ENCODE measurements at regions not wholly inside any gene's neighbourhood (a gene's known extent, or its start where the extent isn't known, plus 50 kb on each side); places are given as distances from the start of the nearest gene placed in this dataset.

GRCh38 chr16:65481956-65482355 is 360.1 kb upstream of the CDH11 start:
- H3K27me3 Mint-ChIP-seq, result no peaks in the 10 kb centered on the region
- no peaks in the 10 kb centered on the region for H3K36me3 ChIP-seq (replicated peaks in 1 of 2; ENCODE audit: control extremely low read depth in 1 of 2, control insufficient read depth in 1 of 2, extremely low read depth in 1 of 2, insufficient read depth in 2 of 2, low read length in 1 of 2)
- ChIA-PET CTCF (no interaction called here), POLR2A (no interaction called here)
- intact Hi-C loops (cut with micrococcal nuclease), result no loop called here
- ATAC-seq (ENCODE audit: low read depth) (no peak), DNase-seq (no peak)
- TF ChIP-seq EZH2 (IDR thresholded peaks at IDR 0.05; ENCODE audit: borderline replicate concordance, insufficient read depth, low read depth, low read length, poor library complexity, severe bottlenecking) (no peak), CTCF (IDR thresholded peaks at IDR 0.05) (no peak)
- H3K9me3 ChIP-seq (ENCODE audit: control extremely low read depth in 1 of 3, control insufficient read depth in 2 of 3, insufficient read depth in 1 of 3, low read length in 2 of 3), result peaks cover 0 to 4% (median 0%) of the 10 kb centered on the region in 3 donors
- H3K9ac ChIP-seq (ENCODE audit: low read length), result no peak overlapping the region
- H3K27ac Mint-ChIP-seq, result no peak overlapping the region
- no peaks in the 10 kb centered on the region for H3K79me2 ChIP-seq (ENCODE audit: control insufficient read depth, insufficient read depth, low read length)
- H3K27me3 ChIP-seq (replicated peaks in 1 of 4; ENCODE audit: control extremely low read depth in 1 of 4, control insufficient read depth in 3 of 4, insufficient read depth in 4 of 4, low read length in 3 of 4), result no peaks in the 10 kb centered on the region
- no peak overlapping the region for H3K27ac ChIP-seq (ENCODE audit: low read length in 2 of 2)
- H3K4me3 ChIP-seq (ENCODE audit: control extremely low read depth in 1 of 5, extremely low read depth in 1 of 5, insufficient read depth in 1 of 5, low read depth in 2 of 5, low read length in 4 of 5), result no peak overlapping the region
- WGBS (ENCODE audit: insufficient coverage), result 75% methylated on average over 1 of the region's 4 CpGs
- H4K20me1 ChIP-seq (ENCODE audit: control insufficient read depth, insufficient read depth, low read length, poor library complexity, severe bottlenecking), result no peaks in the 10 kb centered on the region
- H3K4me1 Mint-ChIP-seq, result no peaks in the 10 kb centered on the region
- H3K4me1 ChIP-seq (ENCODE audit: control insufficient read depth in 2 of 2, insufficient read depth in 2 of 2, low read length in 2 of 2), result no peaks in the 10 kb centered on the region
- H3K9me3 Mint-ChIP-seq (ENCODE audit: insufficient read depth), result no peaks in the 10 kb centered on the region
- H3K4me3 Mint-ChIP-seq, result no peak overlapping the region
- H2AFZ ChIP-seq (ENCODE audit: insufficient read depth, low read depth, low read length, poor library complexity, severe bottlenecking), result no peak overlapping the region
- H3K4me2 ChIP-seq (replicated peaks; ENCODE audit: low read depth, low read length, poor library complexity, severe bottlenecking), result no peak overlapping the region

- 68% methylated on average over 11 of the region's 11 CpGs for WGBS (ENCODE audit: insufficient coverage)
- H4K20me1 ChIP-seq (ENCODE audit: control insufficient read depth, insufficient read depth, low read length, poor library complexity, severe bottlenecking), result no peaks in the 10 kb centered on the region
- H3K27ac ChIP-seq (ENCODE audit: low read length in 2 of 2), result no peak overlapping the region
- no peaks in the 10 kb centered on the region for H3K27me3 ChIP-seq (replicated peaks in 1 of 4; ENCODE audit: control extremely low read depth in 1 of 4, control insufficient read depth in 3 of 4, insufficient read depth in 4 of 4, low read length in 3 of 4)
- Mint-ChIP-seq H3K9me3 (ENCODE audit: insufficient read depth) (no peaks in the 10 kb centered on the region), H3K4me3 (no peak overlapping the region), H3K4me1 (no peaks in the 10 kb centered on the region), H3K27ac (no peak overlapping the region), H3K27me3 (no peaks in the 10 kb centered on the region)
- H3K79me2 ChIP-seq (ENCODE audit: control insufficient read depth, insufficient read depth, low read length), result no peaks in the 10 kb centered on the region
- ChIA-PET CTCF (interaction anchor here (1.2 kb wide), 1 partner anchor 44 kb away, joined by 3 read pairs; no protein-coding TSS in a partner anchor), POLR2A (no interaction called here)
- DNase-seq (no peak), ATAC-seq (ENCODE audit: low read depth) (no peak)
- H3K36me3 ChIP-seq (replicated peaks in 1 of 2; ENCODE audit: control extremely low read depth in 1 of 2, control insufficient read depth in 1 of 2, extremely low read depth in 1 of 2, insufficient read depth in 2 of 2, low read length in 1 of 2), result no peaks in the 10 kb centered on the region
- H2AFZ ChIP-seq (ENCODE audit: insufficient read depth, low read depth, low read length, poor library complexity, severe bottlenecking), result no peak overlapping the region
- no peaks in the 10 kb centered on the region for H3K4me1 ChIP-seq (ENCODE audit: control insufficient read depth in 2 of 2, insufficient read depth in 2 of 2, low read length in 2 of 2)
- no peak overlapping the region for H3K4me2 ChIP-seq (replicated peaks; ENCODE audit: low read depth, low read length, poor library complexity, severe bottlenecking)
- H3K9ac ChIP-seq (ENCODE audit: low read length), result no peak overlapping the region
- no peak overlapping the region for H3K4me3 ChIP-seq (ENCODE audit: control extremely low read depth in 1 of 5, extremely low read depth in 1 of 5, insufficient read depth in 1 of 5, low read depth in 2 of 5, low read length in 4 of 5)
- intact Hi-C loops (cut with micrococcal nuclease), result no loop called here
- TF ChIP-seq CTCF (IDR thresholded peaks at IDR 0.05) (no peak), EZH2 (IDR thresholded peaks at IDR 0.05; ENCODE audit: borderline replicate concordance, insufficient read depth, low read depth, low read length, poor library complexity, severe bottlenecking) (no peak)
- H3K9me3 ChIP-seq (ENCODE audit: control extremely low read depth in 1 of 3, control insufficient read depth in 2 of 3, insufficient read depth in 1 of 3, low read length in 2 of 3), result peaks cover 0 to 4% (median 0%) of the 10 kb centered on the region in 3 donors
Observed at GRCh38 chr16:65480281-65481091, 358.6 kb upstream of the CDH11 start.
